Inferior parietal cortex (tissue), 1 donor: ENCODE measurements at regions not wholly inside any gene's neighbourhood (a gene's known extent, or its start where the extent isn't known, plus 50 kb on each side); places are given as distances from the start of the nearest gene placed in this dataset.

Experiments
- DNase-seq: peaks from one replicate; pipeline ENCODE4 v3.0.0-alpha.2; 2016; ENCODE audit errors: extremely low spot score

- no peak for DNase-seq
Measured at GRCh38 chr2:78023356-78023755, 501.2 kb upstream of the LRRTM4 start.

GRCh38 chr2:78024996-78025395, 502.8 kb upstream of the LRRTM4 start:
- DNase-seq: no peak

- DNase-seq: no peak
Measured at GRCh38 chr2:78029392-78029995, 507.3 kb upstream of the LRRTM4 start.

DNA sequence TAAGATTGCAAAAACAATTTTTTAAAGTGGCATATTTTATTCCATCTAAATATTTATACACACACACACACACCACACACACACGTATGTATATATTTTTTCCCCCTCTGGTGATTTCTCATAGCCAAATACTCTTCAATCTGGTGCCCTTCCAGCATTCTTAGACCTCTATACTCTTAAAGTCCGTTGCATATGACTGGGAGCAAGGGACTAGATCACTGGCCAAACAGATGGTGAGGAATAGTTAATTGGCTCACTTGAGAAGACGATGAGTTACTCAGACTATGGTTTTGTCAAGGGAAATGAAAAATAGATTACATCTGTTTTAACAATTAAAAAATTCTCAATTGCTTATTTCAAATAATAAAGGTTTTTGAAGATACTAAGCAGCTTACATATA, 512.5 kb upstream of the LRRTM4 start:
- DNase-seq: no peak

GRCh38 chr2:78035804-78036203, 513.6 kb upstream of the LRRTM4 start:
- no peak for DNase-seq

DNA sequence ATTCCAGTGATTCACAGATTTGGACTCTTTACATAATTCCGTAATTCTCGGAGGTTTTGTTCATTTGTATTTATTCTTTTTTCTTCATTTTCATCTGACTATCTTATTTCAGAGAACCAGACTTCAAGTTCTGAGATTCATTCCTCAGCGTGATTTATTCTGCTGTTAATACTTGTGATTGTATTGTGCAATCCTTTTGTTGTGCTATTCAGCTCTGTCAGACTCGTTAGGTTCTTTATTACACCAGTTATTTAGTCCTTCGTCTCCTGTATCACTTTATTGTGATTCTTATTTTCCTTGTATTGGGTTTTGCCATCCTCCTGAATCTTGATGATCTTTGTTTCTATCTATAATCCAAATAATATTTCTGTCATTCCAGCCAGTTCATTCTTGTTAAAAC, 529.3 kb upstream of the LRRTM4 start:
- DNase-seq: no peak

DNA sequence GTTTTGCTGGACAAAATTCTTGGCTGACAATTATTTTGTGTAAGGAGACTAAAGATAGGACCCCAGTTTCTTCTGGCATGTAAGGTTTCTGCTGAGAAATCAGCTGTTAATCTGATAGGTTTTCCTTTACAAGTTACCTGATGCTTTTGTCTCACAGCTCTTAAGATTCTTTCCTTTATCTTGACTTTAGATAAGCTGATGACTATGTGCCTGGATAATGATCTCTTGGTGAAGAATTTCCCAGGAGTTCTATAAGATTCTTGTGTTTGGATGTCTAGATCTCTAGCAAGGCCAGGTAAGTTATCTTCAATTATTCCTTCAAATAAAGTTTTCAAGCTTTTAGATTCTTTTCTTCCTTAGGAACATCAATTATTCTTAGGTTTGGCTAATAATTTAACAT, 534.8 kb upstream of the LRRTM4 start:
- DNase-seq: no peak

- no peak for DNase-seq
Measured at GRCh38 chr2:78061301-78061700, 539.1 kb upstream of the LRRTM4 start.

DNA sequence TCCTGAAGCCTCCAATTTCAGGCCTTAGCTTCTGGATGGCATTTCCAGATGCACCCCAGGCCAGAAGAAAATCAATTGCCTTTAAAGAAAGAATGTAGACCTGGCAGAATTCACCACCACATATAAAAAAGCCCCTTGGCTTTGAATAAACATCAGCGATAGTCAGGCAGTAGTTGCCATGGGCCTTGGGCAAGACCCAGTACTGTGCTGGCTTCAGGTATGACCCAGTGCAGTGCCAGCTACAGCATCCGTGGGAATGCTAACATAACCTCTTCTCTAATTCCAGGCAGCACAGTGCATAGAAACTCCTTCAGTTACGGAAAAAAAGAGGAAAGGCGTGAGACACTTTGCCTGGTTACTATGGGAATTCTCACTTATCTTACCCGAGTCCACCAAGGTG, 539.6 kb upstream of the LRRTM4 start:
- DNase-seq: no peak

DNA sequence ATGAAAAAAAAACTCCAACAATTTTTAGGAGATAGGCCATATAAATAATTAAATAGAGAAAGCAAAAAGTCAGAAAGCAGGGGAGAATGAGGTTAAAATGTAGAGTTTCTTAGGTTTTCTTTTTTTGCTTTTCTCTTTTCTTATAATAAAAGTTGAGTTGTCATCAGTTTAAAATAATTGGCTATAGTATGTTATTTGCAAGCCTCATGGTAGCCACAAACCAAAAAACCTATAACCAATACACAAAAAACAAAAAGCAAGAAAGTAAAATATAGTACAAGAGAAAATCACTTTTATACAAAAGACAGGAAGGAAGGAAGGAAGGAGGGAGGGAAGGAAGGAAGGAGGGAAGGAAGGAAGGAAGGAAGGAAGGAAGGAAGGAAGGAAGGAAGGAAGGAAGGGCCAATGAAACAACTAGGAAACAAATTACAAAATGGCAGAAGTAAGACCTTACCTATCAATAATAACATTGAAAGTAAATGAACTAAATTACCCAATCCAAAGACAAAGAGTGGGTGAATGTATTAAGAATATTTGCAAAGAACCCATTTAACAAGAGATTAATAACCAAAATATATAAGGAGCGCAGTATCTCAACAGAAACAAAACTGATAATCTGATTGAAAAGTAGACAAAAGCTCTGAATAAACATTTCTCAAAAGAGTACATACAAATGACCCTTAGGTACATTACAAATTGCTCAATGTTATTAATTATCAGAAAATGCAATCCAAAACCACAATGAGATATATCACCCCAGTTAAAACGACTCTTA, 541.3 kb upstream of the LRRTM4 start:
- DNase-seq: no peak

- DNase-seq: no peak
Measured at GRCh38 chr2:78065366-78065765, 543.2 kb upstream of the LRRTM4 start.

DNA sequence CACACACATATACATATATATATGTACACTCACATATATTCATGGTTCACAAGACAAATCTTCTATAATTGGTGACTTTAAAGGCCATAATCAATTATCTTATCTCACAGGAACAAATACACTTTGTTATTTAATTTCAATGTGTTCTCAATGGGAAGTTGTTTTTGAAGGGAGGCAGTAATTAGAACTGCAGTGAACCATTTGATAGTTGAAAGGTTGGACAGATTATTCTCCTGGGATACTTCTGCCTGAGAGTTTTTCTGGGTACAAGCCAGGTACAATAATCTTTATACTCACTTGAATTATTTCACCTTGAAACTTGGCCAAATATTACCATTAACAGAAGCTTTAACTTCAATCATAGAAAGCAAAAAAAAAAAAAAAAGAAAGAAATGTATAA, 546.6 kb upstream of the LRRTM4 start:
- DNase-seq: no peak

- DNase-seq: no peak
Measured at GRCh38 chr2:78070693-78071092, 548.5 kb upstream of the LRRTM4 start.

DNA sequence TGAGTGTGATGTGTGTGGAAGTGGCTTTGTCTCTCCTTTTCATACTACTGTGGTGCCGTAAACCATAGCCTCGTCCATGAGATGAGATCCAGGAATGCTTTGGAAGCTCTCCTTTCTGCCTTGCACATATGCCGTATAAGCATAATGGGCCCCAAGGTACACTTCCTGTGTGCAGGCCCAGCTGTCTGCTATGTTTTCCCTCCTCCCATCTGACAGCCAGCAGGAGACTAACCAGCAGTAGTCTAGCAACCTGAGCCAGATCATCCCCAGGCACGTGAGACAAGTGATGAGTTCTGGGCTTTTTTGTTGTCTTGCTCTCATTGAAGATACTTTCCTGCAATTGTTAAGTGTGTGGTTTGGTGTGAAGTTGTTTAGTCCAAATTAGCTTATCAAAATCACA, 555.5 kb upstream of the LRRTM4 start:
- no peak for DNase-seq

GRCh38 chr2:78082555-78082954, 560.4 kb upstream of the LRRTM4 start:
- no peak for DNase-seq

- no peak for DNase-seq
Measured at GRCh38 chr2:78093436-78093835, 571.3 kb upstream of the LRRTM4 start.

GRCh38 chr2:78109272-78109671, 587.1 kb upstream of the LRRTM4 start:
- DNase-seq: no peak

- no peak for DNase-seq
Measured at GRCh38 chr2:78115291-78115690, 593.1 kb upstream of the LRRTM4 start.

GRCh38 chr2:78118037-78118436, 595.9 kb upstream of the LRRTM4 start:
- DNase-seq: no peak

GRCh38 chr2:78120275-78120674, 598.1 kb upstream of the LRRTM4 start:
- DNase-seq: no peak

GRCh38 chr2:78125042-78125441, 602.9 kb upstream of the LRRTM4 start:
- DNase-seq: no peak

DNA sequence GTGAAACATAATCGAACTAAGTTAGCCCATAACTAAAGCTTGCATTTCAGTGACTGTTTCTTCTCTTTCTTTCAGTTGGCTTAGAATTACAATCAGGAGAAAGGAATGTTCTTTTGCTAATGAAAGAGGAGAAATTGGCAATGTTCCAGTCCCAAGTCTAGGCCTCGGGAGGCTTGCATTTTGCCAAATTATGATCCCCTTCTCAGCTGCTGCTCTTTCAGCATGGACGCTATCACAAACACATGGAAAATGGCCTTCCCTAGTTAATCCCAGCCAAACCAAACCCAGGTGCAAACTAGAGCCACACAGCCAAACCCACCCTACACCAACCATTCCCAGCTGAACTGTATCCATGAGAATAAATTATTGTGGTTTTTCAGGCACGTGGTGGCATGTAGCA, 605.2 kb upstream of the LRRTM4 start:
- DNase-seq: no peak
